PC-9 (cell line): ENCODE measurements at regions not wholly inside any gene's neighbourhood (a gene's known extent, or its start where the extent isn't known, plus 50 kb on each side); places are given as distances from the start of the nearest gene placed in this dataset.

Experiments used
- BruUV-seq: library from RNA; stranded (reverse); fragments of 400-500 nt; replicated peaks from 2 replicates; lab custom pipeline; 2021; lab: Mats Ljungman, UMichigan
- CTCF ChIA-PET: fragments of 300-600 bp; sonication (Branson Sonifier 250); formaldehyde crosslinking; loops from one replicate; lab custom pipeline; 2022; ENCODE audit warnings: antibody characterized with exemption; lab: Charles Lee
- POLR2A ChIA-PET: fragments of 300-600 bp; sonication (Branson Sonifier 250); formaldehyde crosslinking; loops from one replicate; lab custom pipeline; 2022; ENCODE audit warnings: antibody characterized with exemption; ENCODE audit not compliant: unreplicated experiment; lab: Charles Lee
- DNase-seq, 2 experiments: peaks; one replicate each; pipeline versions ENCODE4 v3.0.0 to v3.0.0-alpha.2; 2015 to 2022; ENCODE audit warnings: mixed read lengths in 1 of 2
- H2AFZ ChIP-seq: fragments of 200-600 bp; sonication (generic); 2 replicates; pipeline ENCODE4 v1.8.1; 2017; ENCODE audit warnings: antibody characterized with exemption
- H3F3A ChIP-seq: fragments of 200-600 bp; sonication (generic); 2 replicates; pipeline ENCODE4 v1.8.1; 2017; ENCODE audit warnings: antibody characterized with exemption, mild to moderate bottlenecking, low read depth; ENCODE audit not compliant: insufficient read depth
- H3K27ac ChIP-seq: fragments of 200-600 bp; sonication (generic); 2 replicates; pipeline ENCODE4 v1.6.1; 2016; ENCODE audit warnings: mixed run types
- H3K27me3 ChIP-seq: fragments of 200-600 bp; sonication (generic); 2 replicates; pipeline ENCODE4 v1.6.1; 2016; ENCODE audit warnings: low read depth, mixed run types; ENCODE audit not compliant: insufficient read depth
- H3K36me3 ChIP-seq: fragments of 200-600 bp; sonication (generic); 2 replicates; pipeline ENCODE4 v1.6.1; 2016; ENCODE audit warnings: low read depth, mixed run types
- H3K4me1 ChIP-seq: fragments of 200-600 bp; sonication (generic); replicated peaks from 2 replicates; pipeline ENCODE4 v1.6.1; 2016; ENCODE audit warnings: mixed run types; ENCODE audit not compliant: insufficient read depth
- H3K4me2 ChIP-seq: fragments of 200-600 bp; sonication (generic); 2 replicates; pipeline ENCODE4 v1.6.1; 2017; ENCODE audit warnings: mixed run types
- H3K4me3 ChIP-seq: fragments of 200-600 bp; sonication (generic); 2 replicates; pipeline ENCODE4 v1.6.1; 2016; ENCODE audit warnings: mixed run types
- H3K79me2 ChIP-seq: fragments of 200-600 bp; sonication (generic); 2 replicates; pipeline ENCODE4 v1.6.1; 2017; ENCODE audit warnings: low read depth, mixed run types
- H3K9me2 ChIP-seq: fragments of 200-600 bp; sonication (generic); 2 replicates; pipeline ENCODE4 v1.8.1; 2017; ENCODE audit warnings: mild to moderate bottlenecking; ENCODE audit not compliant: insufficient read depth
- H3K9me3 ChIP-seq: fragments of 200-600 bp; sonication (generic); 2 replicates; pipeline ENCODE4 v1.8.1; 2016; ENCODE audit warnings: low read depth; ENCODE audit not compliant: insufficient read depth
- H4K20me1 ChIP-seq: fragments of 200-600 bp; sonication (generic); 2 replicates; pipeline ENCODE4 v1.8.1; 2017; ENCODE audit not compliant: insufficient read depth
- EZH2 ChIP-seq: fragments of 200-600 bp; sonication (generic); IDR thresholded peaks from 2 replicates; pipeline ENCODE4 v1.8.0; 2017; ENCODE audit warnings: antibody characterized with exemption, low read depth
- intact Hi-C: fragments of 100-400 bp; cut with micrococcal nuclease; formaldehyde crosslinking; loops from one replicate; pipeline ENCODE4 v1.10.0; 2022; ENCODE audit not compliant: unreplicated experiment
- TF ChIP-seq, protein P1 (sequence below): fragments of 200-600 bp; sonication (generic); conservative IDR thresholded peaks from 2 replicates; pipeline ENCODE4 v1.6.1; 2017; ENCODE audit warnings: mixed run types, antibody characterized with exemption, mild to moderate bottlenecking, moderate library complexity

- Histone ChIP-seq H3K27ac (peak overlapping the region; percentile 79), H3F3A (peaks cover 72% of the 10 kb centered on the region), H3K4me3 (peak overlapping the region; percentile 18; the same call in 1 of the 2 replicates), H2AFZ (no peak overlapping the region), H3K79me2 (peaks cover 93% of the 10 kb centered on the region), H4K20me1 (peaks cover 42% of the 10 kb centered on the region), H3K27me3 (no peaks in the 10 kb centered on the region), H3K9me2 (no peaks in the 10 kb centered on the region), H3K36me3 (peaks cover 23% of the 10 kb centered on the region), H3K4me2 (peak overlapping the region; percentile 61), H3K4me1 (peaks cover 71% of the 10 kb centered on the region), H3K9me3 (no peaks in the 10 kb centered on the region)
- intact Hi-C loops, result loop anchor here (1.0 kb wide), 1 partner anchor 84 kb away; no protein-coding TSS in a partner anchor
- ChIA-PET POLR2A (interaction anchor here (0.6 to 1.0 kb wide), 4 partner anchors 83 to 443 kb away, joined by 3 to 8 read pairs (median 4); no protein-coding TSS in a partner anchor), CTCF (interaction anchor here (0.7 to 1.5 kb wide), 4 partner anchors 15 to 110 kb away, joined by 3 to 8 read pairs (median 4); no protein-coding TSS in a partner anchor)
- DNase-seq, result peak; percentile 81 to 98
- TF ChIP-seq, protein P1, sequence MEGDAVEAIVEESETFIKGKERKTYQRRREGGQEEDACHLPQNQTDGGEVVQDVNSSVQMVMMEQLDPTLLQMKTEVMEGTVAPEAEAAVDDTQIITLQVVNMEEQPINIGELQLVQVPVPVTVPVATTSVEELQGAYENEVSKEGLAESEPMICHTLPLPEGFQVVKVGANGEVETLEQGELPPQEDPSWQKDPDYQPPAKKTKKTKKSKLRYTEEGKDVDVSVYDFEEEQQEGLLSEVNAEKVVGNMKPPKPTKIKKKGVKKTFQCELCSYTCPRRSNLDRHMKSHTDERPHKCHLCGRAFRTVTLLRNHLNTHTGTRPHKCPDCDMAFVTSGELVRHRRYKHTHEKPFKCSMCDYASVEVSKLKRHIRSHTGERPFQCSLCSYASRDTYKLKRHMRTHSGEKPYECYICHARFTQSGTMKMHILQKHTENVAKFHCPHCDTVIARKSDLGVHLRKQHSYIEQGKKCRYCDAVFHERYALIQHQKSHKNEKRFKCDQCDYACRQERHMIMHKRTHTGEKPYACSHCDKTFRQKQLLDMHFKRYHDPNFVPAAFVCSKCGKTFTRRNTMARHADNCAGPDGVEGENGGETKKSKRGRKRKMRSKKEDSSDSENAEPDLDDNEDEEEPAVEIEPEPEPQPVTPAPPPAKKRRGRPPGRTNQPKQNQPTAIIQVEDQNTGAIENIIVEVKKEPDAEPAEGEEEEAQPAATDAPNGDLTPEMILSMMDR, result no peak
- BruUV-seq, result no TSS peak
These were observed 262.8 kb upstream of the KLF14 start for GRCh38 chr7:130996833-130997231.

- peak; percentile 42 to 88 for DNase-seq
- peak overlapping the region; percentile 50 for H3K27ac ChIP-seq
- no peaks in the 10 kb centered on the region for H3K27me3 ChIP-seq
- H4K20me1 ChIP-seq, result peaks cover 34% of the 10 kb centered on the region
- no peaks in the 10 kb centered on the region for H3K9me2 ChIP-seq
- H3F3A ChIP-seq, result peaks cover 59% of the 10 kb centered on the region
- no peak overlapping the region for H2AFZ ChIP-seq
- intact Hi-C loops, result no loop called here
- H3K36me3 ChIP-seq, result peaks cover 16% of the 10 kb centered on the region
- H3K4me3 ChIP-seq, result 0 out of 2 replicates have a peak overlapping the region, but pooled peaks have one; percentile 4
- H3K9me3 ChIP-seq, result 0 out of 2 replicates have a peak, but pooled peaks cover 5% of the 10 kb centered on the region
- BruUV-seq, result no TSS peak
- peak overlapping the region; percentile 14 for H3K4me2 ChIP-seq
- no peak for TF ChIP-seq EZH2
- TF ChIP-seq, protein P1, result no peak
- H3K4me1 ChIP-seq, result peaks cover 74% of the 10 kb centered on the region
- CTCF ChIA-PET, result interaction anchor here (1.0 kb wide), 1 partner anchor 95 kb away, joined by 5 read pairs; no protein-coding TSS in a partner anchor
- POLR2A ChIA-PET, result interaction anchor here (0.5 to 0.7 kb wide), 4 partner anchors 11 to 95 kb away, joined by 3 to 9 read pairs (median 4); no protein-coding TSS in a partner anchor
- H3K79me2 ChIP-seq, result peaks cover 93% of the 10 kb centered on the region
These were observed 265.1 kb upstream of the KLF14 start for GRCh38 chr7:130998993-130999602.

GRCh38 chr7:130999926-131000325, 265.9 kb upstream of the KLF14 start:
- intact Hi-C loops, result no loop called here
- no peak for DNase-seq
- TF ChIP-seq, protein P1, result no peak
- no peak for TF ChIP-seq EZH2
- ChIA-PET CTCF (interaction anchor here (1.0 kb wide), 1 partner anchor 96 kb away, joined by 5 read pairs; no protein-coding TSS in a partner anchor), POLR2A (interaction anchor here (0.6 kb wide), 1 partner anchor 60 kb away, joined by 19 read pairs; no protein-coding TSS in a partner anchor)
- peaks cover 26% of the 10 kb centered on the region for H4K20me1 ChIP-seq
- no peak overlapping the region for H3K4me2 ChIP-seq
- H3K27me3 ChIP-seq, result no peaks in the 10 kb centered on the region
- peaks cover 70% of the 10 kb centered on the region for H3K4me1 ChIP-seq
- no peak overlapping the region for H2AFZ ChIP-seq
- BruUV-seq, result no TSS peak
- peaks cover 59% of the 10 kb centered on the region for H3F3A ChIP-seq
- H3K9me2 ChIP-seq, result no peaks in the 10 kb centered on the region
- H3K9me3 ChIP-seq, result 0 out of 2 replicates have a peak, but pooled peaks cover 5% of the 10 kb centered on the region
- peaks cover 93% of the 10 kb centered on the region for H3K79me2 ChIP-seq
- peaks cover 22% of the 10 kb centered on the region for H3K36me3 ChIP-seq
- no peak overlapping the region for H3K4me3 ChIP-seq
- H3K27ac ChIP-seq, result peak overlapping the region; percentile 50
